HG02623 (cell line): ENCODE measurements at regions not wholly inside any gene's neighbourhood (a gene's known extent, or its start where the extent isn't known, plus 50 kb on each side); places are given as distances from the start of the nearest gene placed in this dataset.
"Not testable (repeated sequence)": the region's sequence is repeated elsewhere in the genome, so short reads cannot be mapped to it uniquely, and the experiment has no call there.

Experiments
- ATAC-seq: cut with Tn5 transposase; IDR thresholded peaks from one replicate; pipeline ENCODE4 v1.9.1; 2021; ENCODE audit warnings: moderate library complexity; ENCODE audit not compliant: unreplicated experiment

- ATAC-seq, result no peak
Observed at GRCh38 chr4:146076081-146076480, 99.4 kb upstream of the LSM6 start.

GRCh38 chr4:146073517-146073916 is 102.0 kb upstream of the LSM6 start:
- ATAC-seq, result peak; percentile 60

GRCh38 chr4:146072376-146072775 is 103.1 kb upstream of the LSM6 start:
- no peak for ATAC-seq

GRCh38 chr4:146071390-146071789 is 104.1 kb upstream of the LSM6 start:
- ATAC-seq, result no peak

DNA sequence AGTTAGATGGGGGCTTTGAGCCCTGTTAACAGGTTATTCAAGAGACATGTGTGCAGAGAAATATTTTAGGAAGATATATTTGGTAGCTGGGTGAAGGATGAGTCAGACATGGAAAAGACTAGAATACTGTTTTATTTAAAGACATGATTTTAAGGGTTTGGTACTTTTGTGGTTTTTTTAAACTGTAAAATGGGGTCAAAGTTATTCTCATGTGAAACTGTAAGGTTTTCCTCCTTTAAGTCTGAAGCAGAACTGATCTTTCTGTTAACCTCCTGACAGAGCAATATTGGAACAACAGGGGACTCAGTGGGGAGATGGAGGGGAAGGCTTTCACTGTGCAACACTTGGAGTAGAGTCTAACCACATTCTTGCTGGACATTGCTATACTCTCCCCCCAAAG is 112.4 kb upstream of the LSM6 start:
- ATAC-seq, result peak; percentile 20

GRCh38 chr4:146062340-146062739 is 113.2 kb upstream of the LSM6 start:
- ATAC-seq, result no peak

DNA sequence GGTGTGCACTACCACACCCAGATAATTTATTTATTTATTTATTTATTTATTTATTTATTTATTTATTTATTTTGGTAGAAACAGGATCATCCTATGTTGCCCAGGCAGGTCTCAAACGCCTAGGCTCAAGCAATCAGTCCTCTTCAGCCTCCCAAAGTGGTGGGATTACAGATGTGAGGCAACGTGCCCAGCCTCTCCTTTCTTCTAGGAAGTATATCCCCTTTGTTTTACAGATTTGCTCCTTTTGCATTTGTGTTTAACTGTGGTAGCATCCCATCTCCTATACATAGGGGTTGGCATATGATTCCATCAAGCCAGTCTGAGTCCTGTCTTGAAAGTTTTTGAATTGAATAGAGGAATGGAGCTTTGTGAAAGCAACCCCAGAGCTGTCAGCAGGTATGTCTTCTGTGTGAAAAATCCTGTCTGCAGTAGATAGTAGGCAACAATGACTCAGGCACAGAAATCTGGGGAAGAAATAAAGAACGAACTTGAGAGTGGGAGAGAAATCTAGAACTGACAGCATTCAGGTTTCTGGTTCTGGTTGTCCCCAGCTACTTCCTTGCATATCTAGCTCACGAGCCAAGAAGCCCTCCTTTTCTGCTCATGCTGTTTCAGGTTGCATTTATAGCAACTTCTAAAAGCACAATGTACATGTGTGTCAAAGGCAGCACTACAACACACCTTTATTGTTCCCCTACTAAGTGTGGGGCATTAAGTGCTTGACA is 113.7 kb upstream of the LSM6 start:
- ATAC-seq, result no peak

GRCh38 chr4:146059865-146060264 is 115.7 kb upstream of the LSM6 start:
- ATAC-seq, result peak; percentile 71

- peak; percentile 23 for ATAC-seq
Observed at GRCh38 chr4:146059151-146059550, 116.4 kb upstream of the LSM6 start.

DNA sequence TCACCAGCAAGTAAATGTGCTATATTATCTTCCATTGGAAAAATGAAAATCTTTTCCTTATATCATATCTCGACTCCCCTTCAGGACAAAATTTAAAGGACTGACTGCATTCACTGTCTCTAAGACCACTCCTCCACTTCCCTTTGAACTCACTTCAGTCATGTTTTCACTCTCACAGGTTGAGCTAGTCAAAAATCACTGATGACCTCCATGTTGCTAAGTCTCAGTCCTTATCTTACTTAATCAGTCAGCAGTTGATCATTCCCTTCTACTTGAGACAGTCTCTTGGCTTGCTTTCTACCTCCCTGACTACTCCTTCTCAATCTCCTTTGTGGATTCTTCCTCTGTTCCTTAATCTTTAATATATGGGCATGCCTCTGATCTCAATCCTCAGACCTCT is 117.0 kb upstream of the LSM6 start:
- no peak for ATAC-seq

DNA sequence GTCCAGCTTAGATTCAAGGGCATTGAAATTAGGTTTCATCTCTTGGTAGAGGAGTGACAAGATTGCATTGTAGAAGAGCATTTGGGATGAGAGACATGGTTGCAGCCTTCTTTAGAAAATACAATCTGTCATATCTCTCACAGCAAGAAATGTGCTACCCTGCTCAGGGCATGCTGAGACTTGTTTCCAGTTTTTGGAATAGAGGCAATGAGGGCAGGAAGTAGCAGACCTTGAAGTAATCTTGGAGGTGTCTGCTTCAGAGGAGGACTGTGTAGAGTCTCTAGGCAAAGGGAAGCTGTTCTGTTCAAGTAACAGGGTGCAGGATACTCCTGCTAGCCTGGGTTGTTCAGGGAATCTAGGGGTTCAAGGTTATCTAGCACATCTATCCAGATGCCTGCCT is 116.1 kb upstream of the ZNF827 start:
- ATAC-seq, result no peak

- no peak for ATAC-seq
Observed at GRCh38 chr4:146053891-146054290, 115.3 kb upstream of the ZNF827 start.

DNA sequence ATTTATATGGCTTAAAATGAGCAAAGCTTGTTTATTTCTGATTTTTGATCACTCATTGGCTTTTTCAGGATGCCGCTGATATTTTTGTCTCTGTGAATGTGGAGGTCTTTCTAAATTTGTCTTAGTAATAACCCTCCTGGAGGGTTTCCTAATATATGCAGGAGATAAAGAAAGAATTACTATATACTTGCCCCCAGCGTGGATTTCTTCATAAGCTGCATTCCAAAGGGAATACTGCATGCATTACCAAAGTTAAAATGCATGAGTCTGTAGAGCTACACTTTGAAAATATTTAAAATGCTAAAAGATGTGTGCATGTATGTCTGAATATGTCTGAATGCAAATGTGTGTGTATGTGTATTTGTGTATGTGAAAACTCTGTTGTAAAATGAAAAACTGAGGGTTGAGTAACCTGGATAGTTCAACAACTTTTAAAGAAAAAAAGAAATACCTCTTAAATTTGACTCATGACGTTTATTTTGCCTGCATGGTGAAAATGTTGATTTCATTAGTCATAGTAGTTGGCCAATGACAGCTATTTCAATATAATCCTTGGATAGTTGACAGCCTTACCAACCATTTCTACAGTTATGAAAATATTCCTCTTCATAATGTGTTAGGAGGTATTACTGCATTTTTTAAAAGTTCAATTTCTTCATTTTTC is 113.2 kb upstream of the ZNF827 start:
- ATAC-seq, result no peak

DNA sequence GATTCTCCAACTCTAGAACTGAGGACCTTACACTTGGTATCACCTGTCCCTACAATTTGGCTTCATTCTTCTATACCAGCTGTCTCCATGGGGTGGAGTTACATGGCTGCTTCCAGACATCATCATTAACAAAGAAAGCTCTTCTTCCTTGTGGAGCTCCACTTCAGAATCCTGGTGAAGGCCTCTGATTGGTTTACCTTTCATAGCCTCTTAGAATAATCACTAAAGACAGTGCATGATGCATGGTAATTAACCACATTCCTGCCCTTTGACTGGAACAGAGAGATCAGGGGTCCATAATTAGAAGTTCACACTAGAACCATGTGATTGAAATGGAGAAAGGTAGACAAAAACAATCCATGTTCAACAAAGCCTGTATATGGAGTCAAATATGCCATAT is 112.6 kb upstream of the ZNF827 start:
- ATAC-seq, result no peak

DNA sequence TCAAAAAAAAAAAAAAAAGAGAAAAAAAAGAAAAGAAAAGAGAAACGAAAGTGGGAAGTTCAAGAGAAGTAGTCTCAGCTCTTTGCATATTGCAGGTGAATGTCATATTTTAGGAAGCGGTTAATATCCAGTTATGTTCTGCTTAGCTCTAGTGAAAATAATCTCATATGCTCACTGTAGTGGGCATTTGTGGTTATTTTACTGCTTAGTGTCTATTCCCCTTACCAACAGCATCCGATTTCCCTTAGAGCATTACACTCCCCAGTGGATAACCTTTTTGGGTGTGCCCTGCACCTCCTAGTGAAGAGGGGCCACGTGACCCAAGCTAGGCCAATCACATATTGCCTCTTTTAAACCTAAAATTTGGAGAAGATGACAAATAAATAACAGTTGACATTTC is 111.2 kb upstream of the ZNF827 start:
- peak; percentile 84 for ATAC-seq

- not testable (repeated sequence) for ATAC-seq
Observed at GRCh38 chr4:146047768-146048167, 109.1 kb upstream of the ZNF827 start.

DNA sequence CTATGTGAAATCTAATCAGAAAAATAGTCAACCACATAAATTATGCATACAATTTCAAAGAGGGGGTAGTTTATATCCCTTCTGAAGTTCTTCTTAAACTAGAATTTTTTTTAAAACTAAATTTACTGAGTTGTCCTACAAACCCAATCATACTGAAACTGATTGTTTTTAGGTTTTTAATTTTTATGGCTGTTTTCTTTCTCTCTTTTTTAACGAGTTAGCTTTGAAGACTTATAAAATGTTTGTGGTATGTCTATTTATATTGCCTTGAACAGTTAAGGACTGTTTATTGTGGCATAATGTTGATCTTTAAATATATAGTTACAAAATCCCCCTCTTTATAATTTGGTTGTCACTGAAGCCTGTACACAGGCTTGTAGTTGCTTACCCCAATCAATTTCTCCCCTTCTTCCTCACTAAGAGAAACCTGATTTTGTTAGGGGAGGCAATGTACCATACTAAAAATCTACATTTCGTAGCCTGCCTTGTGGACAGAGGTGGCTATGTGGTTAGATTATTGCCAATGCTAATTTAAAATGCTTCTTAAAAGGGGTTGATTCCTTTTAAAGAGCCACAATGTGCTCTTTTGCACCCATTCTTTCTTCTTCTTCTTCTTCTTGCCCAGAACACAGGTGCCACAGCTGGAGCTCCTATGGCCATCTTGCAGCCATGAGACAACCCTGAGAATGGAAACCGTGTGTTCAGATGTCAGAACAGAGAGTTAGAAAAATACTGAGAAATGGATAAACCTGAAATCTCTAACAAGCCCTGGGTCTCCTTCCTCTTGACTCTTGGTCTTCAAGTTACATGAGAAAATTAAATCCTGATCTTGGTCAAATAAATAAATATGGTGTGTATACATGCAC is 102.7 kb upstream of the ZNF827 start:
- ATAC-seq, result no peak

- no peak for ATAC-seq
Observed at GRCh38 chr4:146040623-146041022, 102.0 kb upstream of the ZNF827 start.

DNA sequence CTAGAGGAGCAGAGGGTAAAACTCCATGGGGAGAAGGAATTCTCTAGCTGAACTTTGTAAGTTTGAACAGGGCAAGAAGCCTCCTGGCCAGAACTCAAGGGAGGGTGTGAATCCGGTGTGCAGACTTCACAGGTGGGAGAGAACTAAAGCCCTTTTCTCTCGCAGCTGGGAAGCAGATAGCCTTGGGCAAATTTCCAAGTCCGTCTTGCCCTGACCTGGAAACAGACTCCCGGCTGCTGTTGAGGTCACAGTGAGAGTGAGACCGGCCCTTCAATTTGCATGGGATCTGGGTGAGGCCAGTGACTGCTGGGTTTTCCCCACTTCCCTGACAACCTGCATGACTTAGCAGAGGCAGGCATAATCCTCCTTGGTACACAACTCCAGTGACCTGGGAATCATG is 94.5 kb upstream of the ZNF827 start:
- no peak for ATAC-seq

GRCh38 chr4:146032234-146032860 is 93.7 kb upstream of the ZNF827 start:
- no peak for ATAC-seq
